HG03575 (cell line): ENCODE measurements at regions not wholly inside any gene's neighbourhood (a gene's known extent, or its start where the extent isn't known, plus 50 kb on each side); places are given as distances from the start of the nearest gene placed in this dataset.

Experiments
- ATAC-seq: cut with Tn5 transposase; IDR thresholded peaks from one replicate; pipeline ENCODE4 v1.9.1; 2021; ENCODE audit not compliant: unreplicated experiment, insufficient number of reproducible peaks, low FRiP score; ENCODE audit errors: extremely low read depth

- no peak for ATAC-seq
Measured at GRCh38 chr3:177744873-177745606, 547.8 kb upstream of the TBL1XR1 start.

- no peak for ATAC-seq
Measured at GRCh38 chr3:177745607-177746005, 548.3 kb upstream of the TBL1XR1 start.

DNA sequence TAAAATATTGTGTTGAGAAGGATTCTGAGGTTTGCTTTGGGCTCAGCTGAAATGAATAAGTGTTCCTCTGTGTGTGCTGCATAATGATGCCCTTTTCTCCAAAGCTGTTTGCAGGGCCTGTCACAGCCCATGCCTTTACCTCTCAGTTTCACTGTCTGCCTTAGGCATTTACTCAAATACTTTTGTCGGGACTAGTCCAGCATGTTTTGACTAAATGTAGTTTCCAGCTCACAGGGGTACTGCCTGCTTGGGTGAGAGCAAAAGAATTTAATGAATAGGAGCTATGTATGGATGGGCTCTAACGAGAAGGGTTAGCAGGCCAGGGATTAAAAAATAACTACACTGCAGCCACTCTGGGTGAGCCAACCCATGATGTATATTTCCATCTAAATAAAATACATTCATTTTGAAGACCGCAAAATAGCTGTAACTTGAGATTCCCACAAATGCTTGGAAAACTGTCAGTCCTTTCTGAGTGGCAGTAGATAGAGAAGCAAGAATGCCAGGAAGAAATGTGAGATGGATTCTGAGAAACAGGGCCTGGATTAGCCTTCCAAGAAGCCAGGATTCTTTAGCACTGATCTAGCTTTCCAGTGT lies 549.2 kb upstream of the TBL1XR1 start:
- no peak for ATAC-seq

DNA sequence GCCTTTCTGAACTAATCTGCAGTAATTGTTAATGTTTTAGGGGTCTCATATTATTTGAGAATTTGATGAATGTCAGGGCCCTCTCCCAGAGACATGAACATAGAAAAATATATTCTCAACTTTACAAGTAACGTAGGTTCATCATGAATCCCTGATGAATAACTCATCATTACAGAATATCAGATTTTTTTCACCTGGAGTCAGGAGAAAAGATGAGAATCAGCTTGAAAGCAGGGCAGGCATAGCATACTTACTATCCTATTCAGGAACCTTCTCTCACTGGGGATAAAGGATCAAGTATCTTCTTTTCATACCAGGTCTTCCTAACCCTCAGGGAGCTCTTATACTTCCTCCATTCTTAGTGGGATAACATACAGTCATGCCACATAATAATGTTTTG lies 552.6 kb upstream of the TBL1XR1 start:
- no peak for ATAC-seq

GRCh38 chr3:177750436-177750835 lies 553.2 kb upstream of the TBL1XR1 start:
- no peak for ATAC-seq

DNA sequence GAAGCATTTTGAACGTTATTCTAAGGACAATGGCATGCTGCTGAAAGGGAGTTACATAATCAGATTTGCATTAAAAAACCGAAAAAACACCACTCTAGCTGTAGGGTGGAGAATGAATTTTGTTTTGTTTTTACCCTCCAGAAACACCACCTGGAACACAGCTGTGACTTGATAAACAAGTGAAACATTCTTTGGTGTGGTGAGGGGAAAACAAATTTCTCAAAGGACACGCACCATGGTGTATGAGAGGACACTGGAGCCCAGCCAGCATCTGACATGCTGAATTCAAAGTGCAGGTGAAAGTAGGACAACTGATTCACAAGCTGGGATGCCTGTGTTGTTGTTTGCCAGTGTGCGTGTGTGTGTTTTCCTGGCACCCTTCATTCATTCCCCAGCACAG lies 554.5 kb upstream of the TBL1XR1 start:
- ATAC-seq = no peak

DNA sequence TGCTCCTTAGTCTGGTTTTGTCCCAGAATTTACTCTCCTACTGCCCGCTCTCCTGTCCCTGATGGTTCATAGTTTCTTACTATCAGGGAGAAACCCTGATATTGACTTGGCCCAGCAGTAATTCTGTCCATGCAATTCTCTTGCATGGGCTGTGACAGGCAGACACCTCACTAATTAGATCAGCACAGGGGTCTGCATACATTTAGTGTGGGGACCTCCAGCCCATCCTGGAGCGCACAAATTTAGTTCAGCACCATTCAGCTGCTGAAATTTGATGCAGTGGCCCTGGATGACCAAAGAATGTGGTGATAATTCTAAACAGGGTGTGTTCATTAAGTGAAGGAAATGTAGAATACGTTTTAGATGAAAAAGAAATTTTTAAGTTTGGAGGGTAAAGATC lies 555.5 kb upstream of the TBL1XR1 start:
- no peak for ATAC-seq

GRCh38 chr3:177753451-177754155 lies 556.3 kb upstream of the TBL1XR1 start:
- ATAC-seq = no peak

- no peak for ATAC-seq
Measured at GRCh38 chr3:177754508-177754921, 557.2 kb upstream of the TBL1XR1 start.

DNA sequence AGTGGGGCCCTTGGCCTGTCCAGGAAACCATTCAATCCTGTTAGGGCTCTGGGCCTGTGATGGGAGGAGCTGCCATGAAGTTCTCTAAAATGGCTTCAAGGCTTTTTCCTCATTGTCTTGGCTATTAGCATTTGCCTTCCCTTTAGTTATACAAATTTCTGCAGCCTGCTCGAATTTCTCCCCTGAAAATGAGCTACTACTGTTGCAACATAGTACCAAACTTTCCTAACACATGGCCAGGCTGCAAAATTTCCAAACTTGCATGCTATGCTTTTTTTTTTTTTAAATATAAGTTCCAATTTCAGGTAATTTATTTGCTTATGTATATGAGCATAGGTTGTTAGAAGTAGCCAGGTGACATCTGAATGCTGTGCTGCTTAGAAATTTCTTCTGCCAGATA lies 560.8 kb upstream of the TBL1XR1 start:
- ATAC-seq = no peak

- no peak for ATAC-seq
Measured at GRCh38 chr3:177760803-177761202, 563.5 kb upstream of the TBL1XR1 start.

GRCh38 chr3:177764377-177764912 lies 567.2 kb upstream of the TBL1XR1 start:
- no peak for ATAC-seq

- no peak for ATAC-seq
Measured at GRCh38 chr3:177764933-177765332, 567.7 kb upstream of the TBL1XR1 start.

- no peak for ATAC-seq
Measured at GRCh38 chr3:177770383-177771230, 573.3 kb upstream of the TBL1XR1 start.

- no peak for ATAC-seq
Measured at GRCh38 chr3:177771780-177772179, 574.5 kb upstream of the TBL1XR1 start.

DNA sequence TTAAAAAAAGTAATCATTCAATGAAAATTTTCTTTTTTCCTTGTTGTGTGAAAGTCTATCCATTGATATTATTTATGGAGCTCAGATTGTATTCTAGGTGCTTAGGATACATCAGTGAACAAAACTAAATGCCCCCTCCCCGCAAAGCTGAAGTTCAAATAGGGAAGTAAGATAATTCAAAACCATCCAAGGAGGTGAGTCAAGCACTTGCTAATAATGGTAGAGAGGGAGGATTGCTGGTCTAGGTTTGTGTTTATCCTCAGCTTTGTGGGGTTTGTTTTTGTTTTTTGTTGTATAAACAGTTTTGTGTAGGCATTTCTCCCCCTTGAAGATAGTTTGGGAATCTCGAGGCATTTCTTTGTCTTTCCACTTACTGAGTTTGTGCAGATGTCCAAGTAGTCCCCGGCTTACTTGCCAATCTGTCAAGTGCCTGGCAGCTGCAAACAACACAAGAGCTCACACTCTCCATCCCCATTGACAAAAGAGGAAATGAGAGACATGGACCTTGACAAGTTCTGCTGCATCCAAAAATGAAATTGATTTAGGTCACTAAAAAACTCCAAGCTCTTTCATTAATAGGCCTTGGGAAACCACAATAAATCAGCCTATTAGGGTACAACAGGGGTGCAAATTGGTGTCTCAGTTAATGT lies 575.8 kb upstream of the TBL1XR1 start:
- no peak for ATAC-seq

GRCh38 chr3:177773717-177774116 lies 576.4 kb upstream of the TBL1XR1 start:
- no peak for ATAC-seq

DNA sequence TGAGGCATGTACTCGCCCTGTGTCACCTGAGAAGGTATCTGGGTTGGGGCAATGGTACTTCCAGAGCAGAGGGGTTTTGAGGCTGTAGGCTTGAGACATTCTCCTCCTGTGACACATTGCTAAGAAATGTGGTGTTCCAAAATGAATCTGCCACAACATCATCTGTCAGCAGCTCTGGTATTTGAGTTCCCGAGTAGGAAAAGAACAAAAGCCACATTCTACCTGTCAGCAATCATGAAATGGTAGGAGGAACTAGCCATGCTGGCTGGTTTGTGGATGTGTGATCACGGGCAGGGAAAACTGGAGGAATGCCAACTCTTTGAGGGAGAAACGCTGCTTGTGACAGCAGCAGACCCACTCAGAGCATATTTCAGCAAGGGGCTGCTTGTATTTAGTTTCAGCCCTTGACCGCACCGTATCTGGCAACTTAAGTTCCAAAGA lies 579.4 kb upstream of the TBL1XR1 start:
- no peak for ATAC-seq

- peak; percentile 68 for ATAC-seq
Measured at GRCh38 chr3:177777699-177778098, 580.4 kb upstream of the TBL1XR1 start.
